Limb (tissue), 2 donors: ENCODE measurements at regions not wholly inside any gene's neighbourhood (a gene's known extent, or its start where the extent isn't known, plus 50 kb on each side); places are given as distances from the start of the nearest gene placed in this dataset.
"Not testable (repeated sequence)": the region's sequence is repeated elsewhere in the genome, so short reads cannot be mapped to it uniquely, and the experiment has no call there.

Experiments
- DNase-seq, 2 donors: peaks; one replicate each; pipeline ENCODE4 v3.0.0-alpha.2; 2016; ENCODE audit errors: extremely low spot score in 2 of 2

- DNase-seq: no peak
Measured at GRCh38 chr3:105246536-105246935, 120.2 kb upstream of the ALCAM start.

DNA sequence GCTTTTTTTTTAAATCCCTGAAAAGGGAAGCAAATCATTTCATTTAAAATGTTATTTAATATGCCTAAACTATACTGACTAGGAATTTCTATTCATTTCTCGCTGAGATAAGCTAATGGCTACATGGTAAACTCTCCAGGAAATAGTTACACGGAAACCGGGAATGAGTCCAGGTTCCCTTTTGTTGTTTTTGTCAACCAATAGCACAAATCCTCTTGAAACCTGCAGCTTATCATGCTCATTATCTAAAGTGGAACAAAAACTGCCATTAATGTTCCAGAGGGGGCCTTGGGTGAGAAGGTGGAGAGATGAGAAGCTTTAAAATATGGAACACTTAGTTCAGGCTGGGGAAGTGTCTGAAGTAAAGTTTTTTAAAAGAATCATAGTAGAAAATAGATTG, 113.5 kb upstream of the ALCAM start:
- no peak for DNase-seq

GRCh38 chr3:105254154-105254553, 112.6 kb upstream of the ALCAM start:
- DNase-seq: no peak

GRCh38 chr3:105255350-105255749, 111.4 kb upstream of the ALCAM start:
- no peak for DNase-seq

- DNase-seq: no peak
Measured at GRCh38 chr3:105259496-105259895, 107.2 kb upstream of the ALCAM start.

DNA sequence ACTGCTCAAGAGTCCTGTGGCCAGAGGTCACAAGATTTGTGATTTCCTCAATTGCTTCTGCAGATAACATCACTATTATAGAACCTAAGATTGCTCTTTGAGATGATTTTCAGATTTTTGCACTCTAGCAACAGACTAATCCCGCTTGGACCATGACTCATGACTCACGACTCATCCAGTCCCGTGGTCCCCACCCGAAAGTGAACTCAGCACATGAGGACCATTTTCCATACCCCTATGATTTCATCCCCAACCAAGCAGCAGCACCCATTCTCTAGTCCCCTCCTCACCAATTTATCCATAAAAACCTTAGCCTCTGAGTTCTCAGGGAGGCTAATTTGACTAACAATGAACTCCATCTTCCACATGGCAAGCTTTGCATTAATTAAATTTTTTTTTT, 106.3 kb upstream of the ALCAM start:
- DNase-seq: no peak

GRCh38 chr3:105274536-105274935, 92.2 kb upstream of the ALCAM start:
- no peak for DNase-seq

DNA sequence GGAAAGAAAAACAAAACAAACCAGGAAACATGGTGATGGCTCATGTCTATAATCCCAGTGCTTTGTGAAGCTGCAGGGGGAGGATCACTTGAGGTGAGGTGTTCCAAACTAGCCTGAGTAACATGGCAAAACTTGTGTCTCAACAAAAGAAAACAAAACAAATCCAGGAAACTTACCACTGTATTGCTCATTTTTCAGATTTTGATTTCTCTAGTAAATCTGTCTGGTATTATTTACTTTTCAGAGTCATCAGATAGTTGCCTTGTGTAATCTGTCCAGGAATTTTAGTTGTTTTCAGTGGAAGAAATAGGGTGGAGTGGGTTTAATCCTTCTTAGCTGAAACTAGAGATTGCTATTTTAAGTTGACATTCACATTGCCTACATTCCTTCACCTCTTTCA, 91.8 kb upstream of the ALCAM start:
- DNase-seq: no peak

GRCh38 chr3:105277656-105278055, 89.1 kb upstream of the ALCAM start:
- no peak for DNase-seq

GRCh38 chr3:105278688-105279087, 88.0 kb upstream of the ALCAM start:
- DNase-seq: no peak

DNA sequence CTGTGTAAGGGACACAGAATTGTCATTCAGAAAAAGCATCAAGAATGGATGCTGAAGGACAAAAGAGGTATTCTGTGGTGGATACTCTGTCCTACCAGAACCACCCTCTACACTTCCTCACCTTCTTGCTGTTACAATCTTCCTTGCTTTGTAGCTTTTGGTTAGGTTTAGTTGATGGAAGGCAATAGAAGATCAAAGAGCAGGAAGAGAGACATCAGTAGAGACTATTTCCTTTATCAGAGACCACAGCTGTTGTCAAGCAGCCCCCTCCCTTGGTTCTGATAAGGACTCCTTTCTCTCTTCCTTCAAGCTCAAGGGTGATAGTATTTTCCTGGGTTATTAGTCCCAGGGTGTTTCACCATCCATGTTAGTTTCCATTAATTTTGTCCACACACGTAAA, 84.7 kb upstream of the ALCAM start:
- DNase-seq: no peak

GRCh38 chr3:105284876-105285275, 81.8 kb upstream of the ALCAM start:
- DNase-seq: no peak

DNA sequence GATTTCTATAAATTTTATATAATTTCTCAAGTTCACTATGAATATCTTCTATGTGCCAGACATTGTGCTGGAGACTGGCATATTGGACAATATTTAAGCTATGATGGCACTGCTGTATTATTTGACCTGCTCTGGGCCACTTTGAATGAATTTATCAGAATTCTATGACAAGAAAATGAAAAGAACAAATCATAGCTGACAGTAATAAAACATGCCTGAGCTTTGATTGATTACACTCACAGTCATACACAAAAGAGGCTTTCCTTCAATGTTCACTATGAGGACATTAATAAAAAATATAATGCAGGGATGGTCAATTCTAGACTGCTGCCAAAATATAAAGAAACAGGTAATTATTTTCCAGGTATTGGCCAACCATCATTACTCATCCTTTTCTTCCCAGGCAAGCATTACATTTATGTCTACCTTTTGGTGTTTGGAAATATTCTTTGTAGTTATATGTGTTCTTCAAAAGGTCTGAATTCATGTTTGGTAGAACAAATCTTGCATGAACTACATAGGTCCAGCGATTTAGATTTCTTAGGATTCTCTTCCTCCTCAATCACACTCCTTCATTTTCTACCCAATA, 81.0 kb upstream of the ALCAM start:
- no peak for DNase-seq

DNA sequence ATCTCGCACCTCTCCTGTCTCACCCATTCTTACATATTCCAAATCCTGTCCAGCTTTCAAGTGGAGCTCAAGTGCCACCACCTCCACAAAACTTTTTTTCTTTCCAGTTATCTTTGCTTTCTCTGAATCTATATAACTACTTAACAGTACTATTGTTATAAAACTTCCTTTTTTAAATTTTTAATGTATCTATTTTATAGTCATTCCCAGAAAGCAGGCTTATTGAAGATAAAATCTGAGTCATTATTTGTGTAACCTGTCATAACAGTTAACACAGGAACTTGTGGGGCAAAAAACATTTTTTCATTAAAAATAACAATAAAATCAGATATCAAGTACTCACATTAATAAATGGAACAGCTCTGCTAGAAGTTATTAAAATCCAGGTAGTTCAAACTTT, 73.3 kb upstream of the ALCAM start:
- DNase-seq: no peak

GRCh38 chr3:105296182-105296822, 70.4 kb upstream of the ALCAM start:
- not testable (repeated sequence) for DNase-seq

GRCh38 chr3:105304487-105304886, 62.2 kb upstream of the ALCAM start:
- no peak for DNase-seq

DNA sequence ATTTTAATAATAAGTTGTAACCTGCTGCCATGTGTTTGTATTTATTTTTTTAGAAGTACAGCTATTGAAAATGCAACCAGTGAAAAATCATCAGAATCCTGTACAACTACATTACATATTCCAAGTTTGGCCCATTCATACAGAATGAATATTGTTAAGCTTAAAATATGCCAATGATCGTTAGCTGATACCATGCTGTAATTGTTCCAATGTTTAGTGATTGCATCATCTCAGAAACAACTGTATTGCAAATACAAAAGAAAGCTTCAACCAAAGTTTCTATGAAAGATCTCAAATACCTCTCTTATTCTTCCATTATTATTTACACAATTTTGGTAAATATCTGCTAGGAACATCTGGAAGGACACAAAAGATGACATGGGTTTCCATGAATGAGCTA, 51.6 kb upstream of the ALCAM start:
- no peak for DNase-seq

DNA sequence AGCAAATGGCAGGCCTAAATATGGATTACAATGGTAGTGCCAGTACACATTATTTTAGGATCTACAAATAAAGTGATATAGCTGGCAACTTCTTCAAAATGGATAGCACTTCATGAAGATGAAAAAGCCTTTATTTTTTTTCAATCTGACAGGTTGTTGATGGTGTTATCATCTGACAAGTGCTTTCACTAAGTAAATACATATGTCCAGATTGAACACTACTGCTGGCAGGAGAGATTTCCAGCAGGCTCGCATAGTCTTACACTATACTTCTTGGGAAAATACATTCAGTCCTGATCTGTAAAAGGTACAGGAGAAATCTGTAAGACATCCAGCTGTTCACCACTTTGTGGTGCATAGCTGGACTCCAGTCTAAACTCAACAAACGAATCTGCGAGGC, 50.9 kb upstream of the ALCAM start:
- no peak for DNase-seq

DNA sequence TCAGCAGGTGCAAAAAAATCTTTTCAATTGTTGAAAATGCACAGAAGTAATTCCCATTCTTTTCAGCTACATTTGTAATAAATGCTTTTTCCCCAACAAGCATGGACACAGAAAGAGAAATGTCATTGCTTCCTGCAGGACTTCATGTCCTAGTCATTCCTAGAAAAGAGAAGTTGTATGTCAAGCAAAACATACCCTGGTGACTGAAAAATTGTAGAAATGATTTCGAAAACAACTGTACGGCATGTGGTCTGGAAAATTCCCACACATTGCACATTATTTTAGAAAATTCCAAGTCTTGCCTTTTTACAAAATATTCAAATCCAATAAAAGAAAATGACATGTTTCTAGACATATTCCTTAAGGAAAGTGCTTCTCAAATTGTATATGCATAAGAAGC, 50.4 kb upstream of the ALCAM start:
- no peak for DNase-seq
